Activated CD4-positive, alpha-beta T cell treated with anti-CD3 and anti-CD28 coated beads, Interleukin-2, Interleukin-6, amounts not matched to agents 100 ng/mL and 50 ng/mL, durations not matched to agents 16 hours and 8 hours (primary cell): ENCODE measurements at regions not wholly inside any gene's neighbourhood (a gene's known extent, or its start where the extent isn't known, plus 50 kb on each side); places are given as distances from the start of the nearest gene placed in this dataset.
"Not testable (repeated sequence)": the region's sequence is repeated elsewhere in the genome, so short reads cannot be mapped to it uniquely, and the experiment has no call there.

ENCODE experiments used
- DNase-seq: peaks from one replicate; pipeline ENCODE4 v3.0.0-alpha.2; 2020

DNA sequence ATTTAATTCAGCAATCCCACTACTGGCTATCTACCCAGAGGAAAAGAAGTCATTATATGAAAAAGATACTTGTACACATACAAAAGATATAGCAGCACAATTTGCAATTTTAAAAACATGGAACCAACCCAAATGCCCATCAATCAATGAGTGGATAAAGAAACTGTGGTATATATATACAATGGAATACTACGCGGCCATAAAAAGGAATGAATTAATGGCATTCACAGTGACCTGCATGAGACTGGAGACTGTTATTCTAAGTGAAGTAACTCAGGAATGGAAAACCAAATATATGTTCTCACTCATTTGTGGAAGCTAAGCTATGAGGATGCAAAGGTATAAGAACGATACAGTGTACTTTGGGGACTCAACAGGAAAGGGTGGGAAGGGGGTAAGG, 102.8 kb upstream of the KCNMA1 start:
- not testable (repeated sequence) for DNase-seq

DNA sequence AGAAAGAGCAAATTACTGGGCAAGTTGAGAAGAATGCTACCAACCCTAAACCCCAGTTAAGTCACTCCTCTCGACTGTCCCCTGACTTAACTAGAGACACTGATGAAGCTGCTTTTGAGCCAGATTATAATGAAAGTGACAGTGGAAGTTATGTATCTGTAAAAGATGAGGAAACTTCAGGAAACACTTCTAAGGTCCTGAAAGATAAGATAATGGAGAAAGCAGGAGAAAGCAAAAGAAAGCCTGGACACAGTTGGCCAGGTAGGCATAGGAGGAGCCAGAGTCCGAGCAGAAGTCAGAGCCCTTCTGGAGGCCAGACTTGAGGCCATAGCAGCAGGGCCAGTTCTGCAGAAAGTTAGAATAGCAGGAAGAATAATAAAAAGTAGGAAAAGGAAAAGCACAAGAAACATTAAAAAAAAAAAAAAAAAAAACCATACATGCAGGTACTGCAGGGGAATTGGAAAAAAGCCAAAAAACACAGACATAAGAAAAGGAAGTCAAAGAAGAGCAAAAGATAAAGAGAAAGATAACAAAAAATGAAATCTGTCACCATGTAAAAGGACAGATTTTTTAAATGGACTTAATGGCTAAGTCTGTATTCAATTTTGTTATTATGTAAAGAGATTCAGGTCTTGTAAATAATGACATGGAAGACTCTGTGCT, 101.0 kb upstream of the KCNMA1 start:
- DNase-seq = no peak

DNA sequence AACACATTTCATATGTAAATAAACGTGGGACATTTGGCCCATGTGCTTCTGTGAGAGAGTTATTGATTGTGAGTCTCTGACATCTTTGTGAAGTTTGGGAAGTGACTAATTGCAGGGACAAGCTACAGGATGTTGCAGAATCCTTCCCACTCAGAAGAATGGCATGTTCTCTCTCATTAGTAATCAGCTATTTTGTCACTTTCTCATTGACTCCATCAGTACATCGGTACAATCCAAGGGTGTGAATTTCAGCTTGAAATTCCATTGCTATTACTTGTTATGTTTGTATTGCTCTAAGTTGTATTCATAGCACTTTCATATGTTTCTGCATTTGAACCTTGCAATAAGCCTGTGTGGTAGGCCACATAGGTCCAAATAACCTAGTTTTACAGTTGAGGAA, 100.0 kb upstream of the KCNMA1 start:
- no peak for DNase-seq

DNA sequence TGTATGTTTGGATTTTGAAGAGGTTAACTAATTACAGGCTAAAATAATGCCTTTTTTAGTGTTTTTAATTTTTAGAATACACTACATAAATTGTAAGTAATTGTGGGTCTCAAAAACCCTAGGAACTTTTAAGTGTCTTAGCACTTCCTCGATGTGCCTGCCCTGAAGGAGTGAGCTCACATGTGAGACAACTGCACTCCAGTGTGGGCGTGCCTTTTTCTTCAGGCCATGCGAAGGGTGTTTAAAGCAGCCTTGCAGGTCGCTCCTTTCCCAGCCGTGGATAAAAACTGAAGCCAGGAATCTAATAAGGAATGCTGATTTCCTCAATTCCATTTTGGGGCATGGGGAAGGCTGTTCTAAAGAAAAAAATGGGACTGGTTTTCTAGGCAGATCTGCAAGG, 97.5 kb upstream of the KCNMA1 start:
- not testable (repeated sequence) for DNase-seq

DNA sequence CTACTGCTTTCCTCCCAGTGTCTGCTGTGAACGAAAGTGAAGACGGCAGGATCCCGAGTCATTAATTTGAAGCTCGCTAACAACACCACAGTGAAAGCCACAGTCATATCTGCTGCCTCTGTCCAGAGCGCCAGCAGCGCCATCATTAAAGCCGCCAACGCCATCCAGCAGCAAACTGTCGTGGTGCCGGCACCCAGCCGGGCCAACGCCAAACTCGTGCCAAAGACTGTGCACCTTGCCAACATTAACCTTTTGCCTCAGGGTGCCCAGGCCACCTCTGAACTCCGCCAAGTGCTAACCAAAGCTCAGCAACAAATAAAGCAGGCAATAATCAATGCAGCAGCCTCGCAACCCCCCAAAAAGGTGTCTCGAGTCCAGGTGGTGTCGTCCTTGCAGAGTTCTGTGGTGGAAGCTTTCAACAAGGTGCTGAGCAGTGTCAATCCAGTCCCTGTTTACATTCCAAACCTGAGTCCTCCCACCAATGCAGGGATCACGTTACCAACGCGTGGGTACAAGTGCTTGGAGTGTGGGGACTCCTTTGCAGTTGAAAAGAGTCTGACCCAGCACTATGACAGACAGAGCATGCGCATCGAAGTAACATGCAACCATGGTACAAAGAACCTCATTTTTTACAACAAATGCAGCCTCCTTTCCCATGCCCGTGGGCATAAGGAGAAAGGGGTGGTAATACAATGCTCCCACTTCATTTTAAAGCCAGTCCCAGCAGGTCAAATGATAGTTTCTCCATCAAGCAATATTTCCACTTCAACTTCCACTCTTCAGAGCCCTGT, 94.8 kb upstream of the KCNMA1 start:
- no peak for DNase-seq

DNA sequence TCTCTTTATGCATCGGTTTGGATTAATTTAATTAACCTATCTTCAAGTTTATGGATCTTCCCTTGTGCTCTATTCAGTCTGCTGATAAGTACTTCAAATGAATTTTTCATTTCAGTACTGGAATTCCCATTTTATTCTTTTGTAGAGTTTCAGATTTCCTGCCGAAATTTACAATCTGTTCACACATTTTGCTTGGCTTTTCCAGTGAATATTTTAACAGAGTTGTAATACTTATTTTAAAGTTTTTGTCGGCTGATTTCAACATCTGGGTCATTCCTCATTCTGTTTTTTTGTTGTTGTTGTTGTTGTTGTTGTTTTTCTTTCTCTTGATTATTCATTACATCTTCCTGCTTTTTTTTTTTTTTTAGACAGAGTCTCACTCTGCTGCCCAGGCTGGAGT, 89.9 kb upstream of the KCNMA1 start:
- DNase-seq = no peak

DNA sequence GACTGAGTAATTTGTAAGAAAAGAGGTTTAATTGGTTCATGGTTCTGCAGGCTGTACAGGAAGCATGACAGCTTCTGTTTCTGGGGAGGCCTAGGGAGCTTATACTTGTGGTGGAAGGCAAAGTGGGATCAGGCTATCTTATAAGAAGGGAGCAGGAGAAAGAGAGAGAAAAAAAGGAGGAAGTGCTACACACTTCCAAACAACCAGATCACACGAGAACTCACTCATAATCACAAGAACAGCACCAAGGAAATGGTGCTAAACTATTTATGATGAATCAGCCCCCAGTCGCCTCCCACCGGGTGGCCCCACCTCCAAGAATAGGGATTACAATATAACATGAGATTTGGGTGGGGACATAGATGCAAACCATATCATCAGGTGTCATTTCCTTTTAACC, 89.1 kb upstream of the KCNMA1 start:
- DNase-seq = no peak

DNA sequence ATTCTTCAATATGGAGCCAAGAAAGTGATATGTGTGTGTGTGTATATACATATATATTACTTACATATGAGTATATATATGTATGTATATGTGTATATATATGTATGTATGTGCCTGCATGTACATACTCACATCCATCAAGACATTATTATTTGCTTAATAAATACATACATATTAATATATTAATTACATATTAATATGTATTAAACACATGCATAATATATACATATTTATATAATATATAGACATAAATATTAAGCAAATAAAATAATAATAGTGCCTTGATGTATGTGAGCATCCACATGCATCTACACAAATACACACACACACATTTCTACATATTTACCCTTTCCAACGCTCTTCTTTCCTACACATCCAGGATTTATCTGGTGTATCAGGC, 88.7 kb upstream of the KCNMA1 start:
- no peak for DNase-seq

DNA sequence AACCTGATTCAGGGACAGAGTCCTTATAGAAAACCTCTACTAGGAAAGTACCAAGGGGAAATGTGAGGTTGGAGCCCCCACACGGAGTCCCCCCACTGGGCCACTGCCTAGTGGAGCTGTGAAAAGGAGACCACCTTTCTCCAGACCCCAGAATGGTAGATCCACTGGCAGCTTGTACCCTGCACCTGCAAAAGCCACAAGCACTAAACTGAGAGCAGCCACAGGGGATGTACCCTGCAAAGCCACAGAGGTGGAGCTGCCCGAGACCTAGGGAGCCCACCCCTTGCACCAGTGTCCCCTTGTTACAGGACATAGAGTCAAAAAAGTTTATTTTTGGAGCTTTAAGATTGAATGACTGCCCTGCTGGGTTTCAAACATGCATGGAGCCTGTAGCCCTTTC, 87.2 kb upstream of the KCNMA1 start:
- DNase-seq = no peak

DNA sequence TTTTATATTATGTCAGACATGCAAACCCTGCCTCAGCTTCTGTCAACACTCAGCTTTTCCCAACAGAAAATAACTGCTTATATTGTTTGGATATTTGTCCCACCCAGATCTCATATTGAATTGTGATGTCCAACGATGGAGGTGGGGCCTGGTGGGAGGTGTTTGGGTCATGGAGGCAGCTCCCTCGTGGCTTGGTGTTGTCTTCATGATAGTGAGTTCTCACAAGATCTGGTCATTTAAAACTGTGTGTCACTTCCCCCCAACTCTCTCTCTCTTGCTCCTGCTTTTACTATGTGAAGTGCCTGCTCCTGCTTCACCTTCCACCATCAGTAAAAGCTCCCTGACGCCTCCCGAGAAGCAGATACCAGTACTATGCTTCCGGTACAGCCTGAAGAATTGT, 85.8 kb upstream of the KCNMA1 start:
- no peak for DNase-seq

DNA sequence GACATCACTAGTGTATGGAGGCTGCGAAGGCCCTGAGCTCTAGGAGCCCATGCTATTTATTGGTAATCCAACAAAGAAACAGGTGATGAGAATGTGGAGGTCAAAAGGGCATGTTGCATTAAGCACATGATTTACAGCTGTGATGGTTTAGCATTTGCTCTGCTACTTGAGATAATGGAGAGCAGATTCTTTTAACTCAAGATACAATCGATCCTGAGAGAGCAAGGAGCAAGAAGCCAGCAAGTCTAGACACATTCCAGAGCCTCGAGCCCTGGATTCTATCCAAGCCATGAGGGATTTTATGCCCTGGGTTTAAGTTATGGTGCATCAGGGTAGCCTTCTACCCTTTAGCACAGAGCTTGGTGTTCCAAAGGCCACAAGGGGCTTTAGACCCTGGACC, 85.3 kb upstream of the KCNMA1 start:
- not testable (repeated sequence) for DNase-seq

DNA sequence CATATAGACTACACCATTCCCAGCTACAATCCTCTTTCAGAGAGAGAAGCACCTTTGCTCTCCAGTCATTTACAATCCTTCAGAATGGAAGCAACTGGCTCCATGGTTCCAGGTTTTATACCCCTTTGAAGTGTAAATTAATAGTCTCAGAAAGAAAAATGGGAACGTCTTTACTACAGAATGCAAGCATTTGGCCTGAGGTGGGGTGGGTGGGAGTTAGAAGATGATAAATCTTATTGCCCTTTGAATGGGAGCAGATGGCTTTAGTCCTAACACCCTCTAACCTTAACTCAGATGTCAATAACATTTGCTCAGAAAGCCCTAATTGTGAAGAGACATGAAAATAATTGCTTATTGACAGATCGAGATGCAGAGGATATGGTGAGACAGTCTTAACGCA, 84.2 kb upstream of the KCNMA1 start:
- no peak for DNase-seq

DNA sequence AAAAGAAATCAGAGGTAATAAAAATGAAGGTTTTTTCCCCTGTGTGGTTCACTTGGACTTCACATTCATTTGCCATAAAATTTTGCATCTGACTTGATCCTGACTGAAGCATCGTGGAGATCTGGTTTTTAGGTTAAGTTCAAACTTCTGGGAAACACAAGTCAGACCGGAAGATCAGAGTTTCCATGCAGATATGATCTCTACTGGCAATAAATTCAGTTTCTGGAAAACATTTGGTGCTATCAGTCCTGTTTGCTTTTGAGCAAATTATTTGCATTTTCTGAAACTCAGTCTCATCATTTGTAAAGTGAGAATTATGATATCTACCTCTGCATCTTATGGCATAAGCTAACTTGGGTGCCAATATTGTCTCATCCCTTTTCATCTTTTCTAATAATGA, 81.3 kb upstream of the KCNMA1 start:
- DNase-seq = no peak

DNA sequence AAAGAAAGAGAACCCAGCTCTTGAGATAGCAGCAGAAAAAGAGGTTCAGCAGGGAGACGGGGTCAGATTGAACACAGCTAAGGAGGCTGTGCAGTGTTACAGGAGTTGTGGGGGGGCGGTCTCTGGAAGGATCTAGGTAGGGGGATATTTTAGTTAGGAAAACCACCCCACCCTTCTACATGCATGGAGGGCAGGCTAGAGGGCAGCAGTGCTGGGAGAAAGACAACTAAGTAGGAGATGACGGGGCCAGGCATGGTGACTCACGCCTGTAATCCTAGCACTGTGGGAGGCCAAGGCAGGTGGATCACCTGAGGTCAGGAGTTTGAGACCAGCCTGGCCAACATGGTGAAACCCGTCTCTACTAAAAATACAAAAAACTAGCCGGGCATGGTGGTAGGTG, 80.7 kb upstream of the KCNMA1 start:
- not testable (repeated sequence) for DNase-seq

DNA sequence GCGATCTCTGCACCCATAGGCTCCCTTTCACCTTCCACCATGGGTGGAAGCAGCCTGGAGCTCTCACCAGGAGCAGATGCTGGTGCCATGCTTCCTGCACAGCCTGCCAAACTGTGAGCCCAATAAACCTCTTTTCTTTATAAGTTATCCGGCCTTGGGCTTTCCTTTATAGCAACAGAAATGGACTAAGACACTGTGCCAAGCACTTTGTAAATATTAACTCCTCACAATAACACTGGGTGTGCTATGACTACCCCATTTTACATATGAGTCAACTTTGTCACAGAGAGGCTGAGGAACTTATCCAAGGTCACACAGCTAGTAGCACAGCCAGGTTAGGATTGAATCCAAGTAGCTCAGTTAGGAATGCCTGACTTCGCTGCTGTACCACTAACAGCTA, 79.7 kb upstream of the KCNMA1 start:
- no peak for DNase-seq

DNA sequence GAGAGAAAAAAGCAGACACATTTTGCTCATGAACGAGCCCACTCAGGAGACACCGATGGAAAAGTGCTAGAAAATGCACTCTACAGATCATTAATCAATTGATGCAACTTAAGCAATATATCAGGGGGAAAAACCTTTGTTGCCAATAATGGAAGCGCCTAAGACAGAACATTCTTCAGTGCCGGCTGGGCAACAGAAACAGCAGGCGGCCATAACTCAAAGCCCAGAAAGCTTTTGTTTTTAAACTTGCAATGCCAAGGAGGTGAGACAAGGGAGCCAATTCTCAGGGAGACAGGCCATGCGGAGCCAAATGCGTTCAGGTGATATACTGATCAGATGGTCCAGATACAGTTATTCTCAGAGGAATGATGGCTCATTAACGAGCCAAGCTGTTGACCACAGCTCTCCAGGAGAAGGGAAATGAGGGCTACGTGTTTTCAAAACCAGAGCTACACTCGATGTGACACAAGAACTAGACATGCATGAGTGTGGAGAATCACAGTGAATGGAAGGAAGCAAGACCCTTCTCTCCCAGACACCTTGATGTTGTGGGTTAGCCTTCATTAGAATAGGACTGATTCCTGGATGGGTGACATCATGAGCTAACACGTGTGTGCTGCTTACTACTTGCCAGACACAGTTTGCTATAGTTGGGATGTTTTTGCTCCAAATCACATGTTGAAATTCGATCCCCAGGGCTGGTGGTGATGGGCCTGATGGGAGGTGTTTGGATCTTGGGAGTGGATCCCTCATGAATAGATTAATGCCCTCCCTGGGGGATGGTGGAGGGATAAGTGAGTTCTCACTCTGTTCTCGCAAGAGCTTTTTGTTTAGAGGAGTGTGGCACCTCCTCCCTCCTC, 79.1 kb upstream of the KCNMA1 start:
- DNase-seq = no peak

DNA sequence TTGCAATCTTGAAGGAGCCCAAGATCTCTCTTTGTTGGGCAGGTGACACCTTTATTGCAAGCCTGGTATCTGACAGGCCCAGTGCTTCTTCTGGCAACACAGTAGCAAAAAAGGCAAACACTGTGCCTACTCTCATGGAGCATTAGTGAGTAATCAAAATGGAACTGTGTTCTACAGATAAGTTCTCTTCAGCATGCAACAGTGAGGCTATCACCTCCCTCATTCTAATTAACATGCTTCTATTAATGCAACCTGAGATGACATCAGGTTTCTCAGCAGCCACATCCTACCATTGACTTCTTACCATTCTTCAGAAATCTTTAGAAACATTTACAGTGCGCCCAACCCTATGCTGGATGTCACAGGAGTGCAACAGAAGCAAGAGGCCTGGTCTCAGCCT, 77.9 kb upstream of the KCNMA1 start:
- DNase-seq = no peak

DNA sequence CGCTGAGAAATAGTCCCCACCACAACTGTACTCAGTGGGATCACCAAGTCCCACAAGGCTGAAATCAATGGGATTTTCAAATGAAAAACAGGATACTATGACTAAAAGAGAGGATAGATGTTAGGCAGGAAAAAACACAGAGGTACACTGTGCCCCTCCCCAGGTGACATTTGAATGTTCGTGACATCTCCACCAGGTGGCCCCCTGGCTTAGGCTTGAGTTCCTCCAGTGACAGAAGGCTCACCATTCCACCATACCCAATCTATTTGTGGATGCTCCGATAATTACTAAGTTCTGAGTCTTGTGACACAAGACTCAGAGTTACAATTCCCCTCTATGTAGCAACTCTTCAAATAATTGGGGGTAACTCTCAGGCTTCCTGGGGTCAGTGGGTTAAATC, 77.5 kb upstream of the KCNMA1 start:
- peak; percentile 25 for DNase-seq

DNA sequence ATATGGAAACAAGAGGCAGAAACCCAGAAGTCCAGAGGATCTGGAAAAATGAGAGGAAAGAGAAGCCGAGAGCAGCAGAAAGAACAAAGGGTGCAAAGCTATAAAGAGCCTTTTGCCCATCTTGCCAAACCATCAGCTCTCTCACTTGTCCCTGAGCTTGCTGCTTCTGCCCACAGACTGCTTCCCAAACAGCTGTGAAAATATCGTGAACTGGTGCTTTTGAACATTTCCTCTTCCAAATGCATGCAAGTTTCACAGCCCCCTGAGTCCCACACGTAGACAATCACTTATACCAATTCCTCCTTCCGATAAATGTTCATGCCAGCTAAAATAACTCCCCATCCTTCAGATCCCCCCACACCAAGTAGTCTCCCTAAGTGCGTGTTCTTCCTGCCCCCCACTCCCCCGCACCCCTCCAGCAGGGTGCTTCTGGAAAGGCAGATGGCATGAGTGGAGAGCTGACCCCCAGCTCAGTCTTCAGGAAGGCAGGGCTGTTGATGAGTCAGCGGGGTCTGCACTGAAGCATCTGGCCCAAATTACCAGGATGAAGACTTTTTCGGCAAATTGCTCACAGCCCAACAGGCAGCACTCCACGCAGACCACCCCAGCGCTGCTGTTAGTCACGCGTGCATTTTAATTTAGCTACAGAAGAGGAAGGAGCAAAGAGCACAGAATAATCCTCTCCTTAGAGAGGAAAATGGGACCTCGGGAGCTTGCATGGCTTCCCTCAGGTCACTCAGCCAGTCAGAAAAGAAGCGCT, 76.1 kb upstream of the KCNMA1 start:
- DNase-seq = no peak

DNA sequence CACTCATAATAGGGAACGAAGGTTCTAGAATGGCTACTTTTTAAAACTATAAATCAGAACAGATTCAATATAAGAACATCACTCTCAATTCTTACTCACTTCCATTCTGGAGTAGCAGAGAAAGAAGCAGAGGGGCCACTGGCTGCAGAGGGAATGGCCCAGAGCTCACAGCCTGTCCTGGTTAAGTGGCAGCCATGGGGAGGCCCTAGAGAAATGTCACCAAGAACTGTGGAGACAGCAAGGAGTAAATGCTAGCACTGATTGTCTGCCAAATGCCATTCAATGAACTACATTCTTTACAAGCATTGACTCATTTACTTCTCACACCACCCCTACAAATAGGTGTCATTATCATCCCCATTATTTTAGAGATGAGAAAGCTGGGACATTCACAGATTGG, 74.6 kb upstream of the KCNMA1 start:
- DNase-seq = no peak

DNA sequence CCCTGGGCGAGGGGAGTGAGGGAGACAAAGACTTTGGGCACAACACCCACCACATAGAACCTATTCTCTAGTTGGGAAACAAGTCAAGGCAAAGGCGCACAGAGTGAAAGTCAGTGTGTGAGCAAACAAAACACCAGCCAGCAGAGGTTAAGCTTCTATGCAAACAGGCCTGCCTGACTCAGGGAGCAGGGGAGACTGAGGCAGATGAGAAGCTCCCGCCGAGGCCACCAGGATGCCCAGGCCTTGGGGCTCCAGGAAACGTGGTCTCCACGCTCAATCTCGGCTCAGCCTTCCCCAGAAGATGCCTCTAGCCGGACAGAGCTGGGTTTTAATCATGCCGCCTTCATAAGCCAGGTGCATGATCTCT, 74.1 kb upstream of the KCNMA1 start:
- DNase-seq = no peak

DNA sequence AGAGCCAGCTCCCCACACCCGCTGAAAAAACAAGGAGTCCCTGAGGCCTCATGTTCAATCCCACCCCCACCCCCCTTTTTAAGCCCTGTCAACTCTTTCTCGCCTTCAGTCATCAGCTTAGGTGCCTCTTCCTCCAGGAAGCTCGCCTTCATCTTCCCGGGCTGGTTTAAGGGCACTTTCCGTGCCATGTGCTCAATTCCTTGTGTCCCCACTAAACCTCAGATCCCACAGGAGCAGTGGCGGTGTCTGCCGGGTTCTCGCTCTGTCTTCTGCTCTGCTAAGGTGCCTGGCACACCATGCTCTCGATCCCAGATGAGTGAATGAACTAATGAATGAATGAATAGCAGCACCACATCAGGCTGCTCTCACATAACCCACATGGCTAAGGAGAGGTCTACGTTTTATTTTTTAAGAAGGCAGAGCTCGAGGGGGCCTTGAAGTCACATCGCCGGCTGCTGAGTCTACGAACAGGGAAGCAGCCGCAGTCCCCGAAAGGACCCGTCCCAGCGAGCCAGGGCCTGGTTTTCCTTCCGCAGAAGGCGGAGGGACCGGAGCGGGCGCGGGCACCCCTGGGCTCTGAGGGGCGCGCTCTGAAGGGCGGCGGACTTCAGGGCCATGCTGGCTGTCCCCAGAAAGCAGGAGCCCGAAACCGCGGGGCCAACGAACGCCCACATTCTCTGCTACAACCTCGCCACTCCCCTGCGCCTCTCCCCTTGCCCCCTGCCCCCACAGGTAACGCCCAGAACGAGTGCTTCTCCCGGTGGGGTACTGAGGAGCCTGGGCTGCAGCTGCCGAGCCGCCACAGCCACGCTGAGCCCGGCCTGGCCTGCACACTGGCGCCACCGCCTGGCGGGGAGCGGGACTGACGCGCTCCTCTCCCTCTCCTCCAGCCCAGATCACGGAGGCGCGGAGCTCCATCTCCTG, 73.4 kb upstream of the KCNMA1 start:
- DNase-seq = peak; percentile 86
